Stimulated activated CD8-positive, alpha-beta memory T cell treated with anti-CD3 and anti-CD28 coated beads, Interleukin-4, amount 100 ng/mL, for 48 hours (primary cell): ENCODE measurements at regions not wholly inside any gene's neighbourhood (a gene's known extent, or its start where the extent isn't known, plus 50 kb on each side); places are given as distances from the start of the nearest gene placed in this dataset.
"Not testable (repeated sequence)": the region's sequence is repeated elsewhere in the genome, so short reads cannot be mapped to it uniquely, and the experiment has no call there.

Source experiments
- DNase-seq: peaks from one replicate; pipeline ENCODE4 v3.0.0-alpha.2; 2020

DNA sequence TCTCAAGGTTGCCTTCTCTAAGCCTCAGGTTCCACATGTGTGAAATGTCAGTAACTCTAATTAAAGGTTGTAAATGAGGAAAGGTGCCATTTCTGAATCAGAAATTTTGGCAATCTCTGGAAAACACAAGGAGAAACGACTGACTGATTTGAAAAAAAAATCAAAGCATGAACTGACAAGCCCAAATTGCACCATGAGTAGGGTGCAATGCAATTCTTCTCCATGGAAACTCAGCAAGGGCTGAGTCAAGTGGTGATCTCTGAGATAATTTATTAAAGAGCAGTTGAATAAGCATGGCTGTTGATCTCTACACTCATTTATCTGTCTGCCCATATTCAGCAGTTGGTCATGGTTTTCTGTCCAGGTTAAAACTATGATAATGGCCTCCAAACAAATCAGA lies 201.6 kb upstream of the CMC1 start:
- DNase-seq, result no peak

GRCh38 chr3:28042095-28042635 lies 199.3 kb upstream of the CMC1 start:
- no peak for DNase-seq

DNA sequence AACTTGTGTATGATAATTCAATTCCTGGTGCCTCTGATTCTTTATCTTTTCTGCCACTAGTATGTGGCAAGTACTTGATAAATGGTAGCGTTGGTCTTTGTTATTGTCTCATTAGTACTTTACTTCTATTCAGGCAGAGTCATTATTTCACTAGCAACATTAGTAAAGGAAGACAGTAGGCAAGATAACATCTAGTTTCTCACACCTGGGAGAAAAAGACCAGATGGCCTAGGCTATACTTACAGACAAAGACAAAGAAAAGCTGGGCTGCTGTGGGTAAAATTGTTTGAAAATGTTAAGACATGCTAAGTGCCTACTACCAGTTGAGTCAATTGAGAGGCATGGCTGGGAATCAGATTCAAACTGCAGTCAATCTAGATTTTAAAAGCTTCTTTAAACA lies 198.7 kb upstream of the CMC1 start:
- no peak for DNase-seq

DNA sequence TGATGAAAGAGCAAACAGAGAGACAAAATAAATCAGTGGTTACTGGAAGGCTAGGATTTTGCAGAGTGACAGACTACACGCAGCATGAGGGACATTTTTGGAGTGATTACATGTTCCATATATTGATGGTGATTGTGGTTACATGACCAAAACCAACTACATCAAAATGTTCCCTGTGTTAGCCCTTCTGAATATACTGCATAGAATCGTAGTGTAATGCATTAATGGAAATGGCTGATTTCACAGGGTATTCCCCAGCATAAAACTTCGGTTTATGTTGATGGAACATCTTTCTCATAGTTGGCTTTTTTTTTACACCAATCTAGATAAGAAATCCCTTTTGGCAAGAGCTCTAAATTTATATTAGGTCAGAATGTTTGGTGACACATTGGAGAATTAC lies 191.3 kb upstream of the CMC1 start:
- no peak for DNase-seq

DNA sequence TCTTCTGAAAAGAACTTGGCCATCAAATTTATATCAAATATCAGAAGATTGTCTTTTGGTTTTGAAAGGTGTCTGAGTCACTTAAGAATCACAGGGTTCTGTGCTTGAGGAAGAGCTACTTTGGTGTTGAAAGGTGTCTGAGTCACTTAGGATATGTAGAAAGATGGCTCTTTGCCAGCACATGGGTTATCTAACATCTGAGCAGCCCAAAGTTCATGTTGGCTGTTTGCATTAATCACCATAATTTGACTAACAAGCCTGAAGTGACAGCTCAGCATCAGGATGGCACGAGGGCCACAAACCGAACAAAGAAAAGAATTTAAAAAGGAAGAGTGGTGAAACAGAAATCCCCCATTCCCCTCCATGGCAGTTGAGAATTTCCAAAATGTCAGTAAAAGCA lies 190.5 kb upstream of the CMC1 start:
- peak; percentile 44 for DNase-seq

GRCh38 chr3:28053759-28054158 lies 187.7 kb upstream of the CMC1 start:
- peak; percentile 38 for DNase-seq

- no peak for DNase-seq
Measured at GRCh38 chr3:28056806-28057205, 184.6 kb upstream of the CMC1 start.

- DNase-seq, result no peak
Measured at GRCh38 chr3:28057539-28057938, 183.9 kb upstream of the CMC1 start.

DNA sequence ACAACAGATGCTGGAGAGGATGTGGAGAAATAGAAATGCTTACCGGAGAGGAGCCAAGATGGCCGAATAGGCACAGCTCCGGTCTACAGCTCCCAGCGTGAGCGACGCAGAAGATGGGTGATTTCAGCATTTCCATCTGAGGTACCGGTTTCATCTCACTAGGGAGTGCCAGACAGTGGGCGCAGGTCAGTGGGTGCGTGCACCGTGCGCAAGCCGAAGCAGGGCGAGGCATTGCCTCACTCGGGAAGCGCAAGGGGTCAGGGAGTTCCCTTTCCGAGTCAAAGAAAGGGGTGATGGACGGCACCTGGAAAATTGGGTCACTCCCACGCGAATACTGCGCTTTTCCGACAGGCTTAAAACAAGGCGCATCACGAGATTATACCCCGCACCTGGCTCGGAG lies 182.2 kb upstream of the CMC1 start:
- DNase-seq, result not testable (repeated sequence)

GRCh38 chr3:28066020-28066419 lies 175.4 kb upstream of the CMC1 start:
- DNase-seq, result no peak

GRCh38 chr3:28067014-28067413 lies 174.4 kb upstream of the CMC1 start:
- DNase-seq, result no peak

DNA sequence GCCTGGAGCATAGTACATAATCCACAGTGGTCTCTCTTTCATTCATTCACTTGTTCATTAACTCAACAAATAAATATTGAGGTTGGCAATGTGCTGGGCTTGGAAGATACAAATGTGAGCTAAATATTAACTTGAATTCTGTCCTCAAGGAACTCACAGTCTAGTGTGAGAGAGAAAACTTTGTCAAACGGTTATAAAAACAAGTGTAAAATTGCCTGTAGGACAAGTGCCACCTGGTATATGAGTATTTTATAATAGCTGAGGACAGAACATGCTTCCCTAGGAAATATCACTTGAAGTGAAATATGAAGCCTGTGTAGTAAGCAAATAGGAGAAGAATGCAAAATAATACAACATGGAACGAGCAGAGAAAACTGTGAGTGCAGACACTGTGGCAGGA lies 173.1 kb upstream of the CMC1 start:
- no peak for DNase-seq

DNA sequence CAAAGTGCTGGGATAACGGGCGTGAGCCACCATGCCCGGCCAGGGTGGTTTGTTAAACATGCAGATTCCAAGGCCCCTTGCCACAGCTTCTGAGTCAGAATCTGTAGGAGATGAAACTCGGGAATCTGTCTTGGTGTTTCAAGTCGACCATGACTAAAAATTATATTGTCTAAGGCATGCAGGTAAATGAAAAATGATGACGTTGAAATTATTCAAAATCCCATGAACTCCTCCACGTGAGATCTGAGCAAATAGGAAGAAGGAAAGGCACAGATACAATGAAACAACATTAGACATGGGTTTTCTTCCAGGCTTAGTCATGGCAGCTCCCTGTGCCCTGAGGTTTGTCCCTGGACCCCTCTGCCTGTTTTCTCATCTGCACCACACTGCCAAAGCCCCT lies 172.0 kb upstream of the CMC1 start:
- no peak for DNase-seq

GRCh38 chr3:28076246-28076645 lies 165.2 kb upstream of the CMC1 start:
- no peak for DNase-seq

GRCh38 chr3:28077572-28077971 lies 163.8 kb upstream of the CMC1 start:
- DNase-seq, result no peak

DNA sequence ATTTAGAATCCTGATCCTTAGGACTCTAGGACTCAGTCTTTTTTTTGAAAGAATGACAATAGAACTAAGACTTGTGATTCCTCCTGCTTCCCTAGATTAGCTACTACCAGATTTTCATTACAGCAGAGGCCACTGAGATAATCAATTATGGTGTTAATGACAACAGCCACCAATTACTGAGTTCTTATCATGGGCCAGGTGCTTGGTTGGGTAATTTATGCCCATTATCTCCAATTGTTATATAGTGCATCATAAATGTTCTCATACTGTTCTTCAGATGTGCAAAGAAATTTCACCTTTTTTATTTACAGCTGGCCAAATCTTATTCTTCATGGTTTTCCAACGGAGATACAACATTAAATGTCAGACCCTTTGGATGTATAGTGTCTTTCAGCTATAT lies 162.9 kb upstream of the CMC1 start:
- DNase-seq, result no peak

GRCh38 chr3:28080716-28081115 lies 160.7 kb upstream of the CMC1 start:
- no peak for DNase-seq

DNA sequence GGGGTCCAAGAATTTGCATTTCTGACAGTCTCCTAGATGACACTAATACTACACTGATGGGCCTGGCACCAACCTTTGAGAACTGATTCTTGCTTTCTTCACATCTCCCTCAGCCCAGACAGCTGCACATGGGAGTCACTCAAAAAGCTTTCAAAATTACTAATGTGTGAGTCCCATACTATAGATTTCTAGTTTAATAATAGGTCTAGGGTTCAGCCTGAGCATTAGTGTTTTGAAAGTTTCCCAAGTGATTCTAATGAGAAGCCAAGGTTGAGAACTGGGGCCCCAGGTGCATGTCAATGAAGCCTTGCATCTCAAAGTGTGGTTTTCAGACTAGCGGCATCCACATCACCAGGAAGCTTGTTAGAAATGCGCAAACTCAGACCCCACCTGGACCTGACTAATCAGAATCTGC lies 159.9 kb upstream of the CMC1 start:
- DNase-seq, result no peak

- no peak for DNase-seq
Measured at GRCh38 chr3:28087591-28087990, 153.8 kb upstream of the CMC1 start.

DNA sequence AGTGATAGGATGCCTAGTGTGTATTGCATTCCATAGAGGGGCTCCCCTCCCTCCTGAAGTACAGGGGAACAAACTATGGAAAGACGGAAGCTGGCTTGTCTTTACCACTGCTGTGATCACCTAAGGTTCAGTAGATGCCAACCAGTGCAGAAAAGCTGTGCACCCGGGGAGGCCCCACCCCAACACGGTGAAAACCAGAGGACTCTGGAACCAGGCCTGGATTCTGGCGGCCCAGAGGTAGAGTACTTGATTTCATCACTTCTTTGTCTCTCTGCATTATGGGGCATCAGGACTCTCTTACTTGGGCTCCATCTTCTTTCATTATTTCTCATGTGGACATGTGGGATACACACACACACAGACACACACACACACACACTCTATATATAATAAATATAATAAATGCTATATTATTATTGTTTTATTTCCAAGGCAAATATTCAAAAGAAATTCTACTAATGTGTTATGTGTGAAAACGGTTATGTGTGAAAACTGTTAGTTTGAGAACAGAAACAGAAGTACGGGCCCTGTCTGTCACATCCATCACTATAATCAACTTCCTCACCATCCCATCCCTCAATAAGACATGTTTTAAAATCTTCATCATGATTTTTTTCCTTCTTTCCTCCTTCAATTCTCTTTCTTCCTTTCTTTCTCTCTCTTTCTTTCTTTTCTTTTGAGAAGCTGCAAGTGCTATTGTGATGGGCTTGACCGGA lies 152.4 kb upstream of the CMC1 start:
- DNase-seq, result no peak

GRCh38 chr3:28089527-28089897 lies 151.9 kb upstream of the CMC1 start:
- no peak for DNase-seq

DNA sequence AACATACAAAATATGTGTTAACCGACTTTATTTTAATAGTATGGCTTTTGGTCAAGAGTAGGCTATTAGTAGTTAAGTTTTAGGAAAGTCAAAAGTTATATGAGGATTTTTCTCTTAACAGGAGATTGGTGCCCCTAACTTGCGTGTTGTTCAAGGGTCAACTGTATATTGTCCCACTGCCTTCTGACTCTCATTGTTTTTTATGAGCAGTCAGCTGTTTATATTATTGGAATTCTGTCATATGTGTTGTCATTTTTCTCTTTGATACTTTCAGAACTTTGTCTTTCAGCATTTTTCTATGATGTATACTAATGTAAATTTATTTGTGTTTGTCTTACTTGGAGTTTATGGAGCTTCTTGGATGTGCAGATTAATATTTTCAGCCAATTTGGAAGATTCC lies 142.1 kb upstream of the CMC1 start:
- no peak for DNase-seq

- DNase-seq, result no peak
Measured at GRCh38 chr3:28101705-28102104, 139.7 kb upstream of the CMC1 start.

- DNase-seq, result no peak
Measured at GRCh38 chr3:28103861-28104260, 137.6 kb upstream of the CMC1 start.

GRCh38 chr3:28104896-28105534 lies 136.4 kb upstream of the CMC1 start:
- no peak for DNase-seq
